ENCODE measurements at regions not wholly inside any gene's neighbourhood (a gene's known extent, or its start where the extent isn't known, plus 50 kb on each side); places are given as distances from the start of the nearest gene placed in this dataset.

- Histone ChIP-seq H3K4me1 (replicated peaks) (no peaks in the 10 kb centered on the region), H3K36me3 (no peaks in the 10 kb centered on the region), H3K4me3 (no peak overlapping the region), H3K27ac (no peak overlapping the region), H3K9me3 (no peaks in the 10 kb centered on the region), H3K27me3 (replicated peaks; ENCODE audit: insufficient read depth) (no peaks in the 10 kb centered on the region)
- WGBS = 88% methylated on average over 5 of the region's 5 CpGs
- intact Hi-C loops (cut with DNase I) = no loop called here
- TF ChIP-seq POLR2A (IDR thresholded peaks at IDR 0.05) (no peak), POLR2AphosphoS5 (IDR thresholded peaks at IDR 0.05) (no peak)
- TF ChIP-seq, protein P1, sequence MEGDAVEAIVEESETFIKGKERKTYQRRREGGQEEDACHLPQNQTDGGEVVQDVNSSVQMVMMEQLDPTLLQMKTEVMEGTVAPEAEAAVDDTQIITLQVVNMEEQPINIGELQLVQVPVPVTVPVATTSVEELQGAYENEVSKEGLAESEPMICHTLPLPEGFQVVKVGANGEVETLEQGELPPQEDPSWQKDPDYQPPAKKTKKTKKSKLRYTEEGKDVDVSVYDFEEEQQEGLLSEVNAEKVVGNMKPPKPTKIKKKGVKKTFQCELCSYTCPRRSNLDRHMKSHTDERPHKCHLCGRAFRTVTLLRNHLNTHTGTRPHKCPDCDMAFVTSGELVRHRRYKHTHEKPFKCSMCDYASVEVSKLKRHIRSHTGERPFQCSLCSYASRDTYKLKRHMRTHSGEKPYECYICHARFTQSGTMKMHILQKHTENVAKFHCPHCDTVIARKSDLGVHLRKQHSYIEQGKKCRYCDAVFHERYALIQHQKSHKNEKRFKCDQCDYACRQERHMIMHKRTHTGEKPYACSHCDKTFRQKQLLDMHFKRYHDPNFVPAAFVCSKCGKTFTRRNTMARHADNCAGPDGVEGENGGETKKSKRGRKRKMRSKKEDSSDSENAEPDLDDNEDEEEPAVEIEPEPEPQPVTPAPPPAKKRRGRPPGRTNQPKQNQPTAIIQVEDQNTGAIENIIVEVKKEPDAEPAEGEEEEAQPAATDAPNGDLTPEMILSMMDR (IDR thresholded peaks at IDR 0.05) = no peak
- DNase-seq (ENCODE audit: low spot score) = no peak
Observed at GRCh38 chr20:52532674-52533073, 341.1 kb upstream of the ZFP64 start.

GRCh38 chr20:52530571-52530970 is 339.0 kb upstream of the ZFP64 start:
- DNase-seq (ENCODE audit: low spot score) = no peak
- intact Hi-C loops (cut with DNase I) = no loop called here
- no peak overlapping the region for H3K27ac ChIP-seq
- no peak overlapping the region for H3K4me3 ChIP-seq
- WGBS = 59% methylated on average over 1 of the region's 1 CpG
- TF ChIP-seq POLR2A (IDR thresholded peaks at IDR 0.05) = no peak
- H3K27me3 ChIP-seq (replicated peaks; ENCODE audit: insufficient read depth) = no peaks in the 10 kb centered on the region
- no peaks in the 10 kb centered on the region for H3K9me3 ChIP-seq
- H3K36me3 ChIP-seq = no peaks in the 10 kb centered on the region
- no peaks in the 10 kb centered on the region for H3K4me1 ChIP-seq (replicated peaks)

- no peaks in the 10 kb centered on the region for H3K36me3 ChIP-seq
- H3K4me1 ChIP-seq (replicated peaks) = no peaks in the 10 kb centered on the region
- no peak for DNase-seq (ENCODE audit: low spot score)
- H3K27me3 ChIP-seq (replicated peaks; ENCODE audit: insufficient read depth) = no peaks in the 10 kb centered on the region
- WGBS = 40% methylated on average over 7 of the region's 7 CpGs
- TF ChIP-seq POLR2AphosphoS5 (IDR thresholded peaks at IDR 0.05) (no peak), POLR2A (IDR thresholded peaks at IDR 0.05) (no peak)
- TF ChIP-seq, protein P1 (IDR thresholded peaks at IDR 0.05) = no peak
- intact Hi-C loops (cut with DNase I) = no loop called here
- no peak overlapping the region for H3K27ac ChIP-seq
- no peak overlapping the region for H3K4me3 ChIP-seq
- no peaks in the 10 kb centered on the region for H3K9me3 ChIP-seq
Observed at GRCh38 chr20:52529826-52530225, 338.2 kb upstream of the ZFP64 start.

DNA sequence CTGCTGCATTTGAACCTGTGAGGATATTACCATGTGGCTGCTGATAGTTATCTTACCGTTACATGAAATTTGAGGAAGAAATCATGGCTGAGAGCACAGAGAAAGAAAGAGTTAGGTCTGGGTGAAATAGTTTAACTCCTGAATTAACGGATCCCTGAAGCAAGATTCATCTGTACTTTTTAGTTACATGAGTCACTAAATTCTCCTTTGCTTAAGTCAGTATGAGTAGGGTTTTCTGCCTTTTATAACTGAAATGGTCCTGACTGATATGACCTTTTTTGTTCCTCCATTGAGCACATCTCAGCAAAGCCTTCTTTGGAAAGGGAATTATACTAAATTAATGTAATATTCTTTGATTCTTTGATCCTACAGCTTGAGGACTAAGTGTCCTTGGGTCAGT is 333.3 kb upstream of the ZFP64 start:
- H3K36me3 ChIP-seq = no peaks in the 10 kb centered on the region
- no peak for TF ChIP-seq POLR2AphosphoS5 (IDR thresholded peaks at IDR 0.05)
- no peak for TF ChIP-seq POLR2A (IDR thresholded peaks at IDR 0.05)
- TF ChIP-seq, protein P1 (IDR thresholded peaks at IDR 0.05) = no peak
- no peaks in the 10 kb centered on the region for H3K9me3 ChIP-seq
- WGBS = 56% methylated on average over 2 of the region's 2 CpGs
- intact Hi-C loops (cut with DNase I) = no loop called here
- no peak overlapping the region for H3K4me3 ChIP-seq
- H3K4me1 ChIP-seq (replicated peaks) = no peaks in the 10 kb centered on the region
- no peaks in the 10 kb centered on the region for H3K27me3 ChIP-seq (replicated peaks; ENCODE audit: insufficient read depth)
- H3K27ac ChIP-seq = no peak overlapping the region
- no peak for DNase-seq (ENCODE audit: low spot score)

GRCh38 chr20:52518735-52519134 is 327.2 kb upstream of the ZFP64 start:
- Histone ChIP-seq H3K36me3 (no peaks in the 10 kb centered on the region), H3K4me1 (replicated peaks) (no peaks in the 10 kb centered on the region), H3K4me3 (no peak overlapping the region), H3K27ac (no peak overlapping the region), H3K9me3 (no peaks in the 10 kb centered on the region), H3K27me3 (replicated peaks; ENCODE audit: insufficient read depth) (no peaks in the 10 kb centered on the region)
- TF ChIP-seq, protein P1 (IDR thresholded peaks at IDR 0.05) = no peak
- TF ChIP-seq POLR2A (IDR thresholded peaks at IDR 0.05) = no peak
- no peak for TF ChIP-seq POLR2AphosphoS5 (IDR thresholded peaks at IDR 0.05)
- DNase-seq (ENCODE audit: low spot score) = no peak
- 37% methylated on average over 3 of the region's 3 CpGs for WGBS
- intact Hi-C loops (cut with DNase I) = no loop called here

Data from prostate gland (tissue), 2 donors.